Right ventricle myocardium inferior (tissue), 1 donor: ENCODE measurements at regions not wholly inside any gene's neighbourhood (a gene's known extent, or its start where the extent isn't known, plus 50 kb on each side); places are given as distances from the start of the nearest gene placed in this dataset.
"Not testable (repeated sequence)": the region's sequence is repeated elsewhere in the genome, so short reads cannot be mapped to it uniquely, and the experiment has no call there.

Experiments
- ATAC-seq: fragments of 200-7000 bp; cut with Tn5 transposase; one replicate; pipeline ENCODE4 v1.9.1; 2020; ENCODE audit warnings: mild to moderate bottlenecking, moderate library complexity
- DNase-seq: peaks from one replicate; pipeline ENCODE4 v3.0.0; 2021; ENCODE audit errors: missing footprints
- intact Hi-C: fragments of 100-400 bp; cut with DNase I; formaldehyde crosslinking; loops from one replicate; pipeline ENCODE4 v1.11.0; 2022
- donor health status: DM: no; HTN: yes; CAD: no; lungs with severe emphysema.

DNA sequence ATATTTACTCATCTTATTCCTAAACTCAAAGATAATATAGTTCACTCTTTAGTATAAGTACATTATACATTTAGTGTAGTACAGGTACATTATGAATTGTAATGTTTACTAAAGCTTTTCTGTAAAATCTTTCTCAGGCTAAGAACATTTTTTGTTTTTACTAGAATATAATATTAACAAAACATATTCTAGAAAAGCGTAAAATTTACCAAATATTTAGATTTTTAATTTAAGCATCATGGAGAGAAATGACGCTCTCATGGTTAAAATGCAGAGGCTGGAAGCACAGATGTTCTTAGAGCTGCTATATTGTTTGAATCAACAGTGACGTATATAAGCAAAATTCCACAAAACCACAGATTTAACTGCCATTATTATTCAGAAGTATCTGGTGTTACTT is 54.7 kb upstream of the NBPF15 start:
- intact Hi-C loops, ATAC-seq, DNase-seq: not testable (repeated sequence)

GRCh38 chr1:144516906-144517305 is 55.4 kb upstream of the NBPF15 start:
- intact Hi-C loops, ATAC-seq, DNase-seq: not testable (repeated sequence)

DNA sequence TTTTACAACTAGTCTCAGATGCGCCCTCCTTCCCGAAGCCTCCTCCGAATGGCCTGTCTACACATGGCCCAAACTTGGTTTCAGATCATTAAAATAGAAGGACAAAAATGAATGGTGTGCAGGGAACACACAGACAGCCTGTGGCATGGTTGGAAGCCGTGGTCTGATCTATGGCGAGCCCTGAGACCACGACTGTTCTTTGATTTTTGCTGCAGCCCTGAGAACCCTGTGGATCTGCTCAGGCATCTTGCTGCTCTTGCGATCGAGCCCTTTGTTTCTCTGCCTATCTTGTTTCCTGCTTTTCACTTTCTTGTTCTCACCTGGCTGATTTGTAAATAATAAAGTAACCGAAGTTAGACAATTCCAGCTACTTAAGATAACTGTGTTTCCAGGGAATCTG is 57.0 kb upstream of the NBPF15 start:
- intact Hi-C loops, DNase-seq, ATAC-seq: not testable (repeated sequence)

- ATAC-seq, DNase-seq, intact Hi-C loops: not testable (repeated sequence)
These were observed 58.2 kb upstream of the NBPF15 start for GRCh38 chr1:144519528-144520189.

DNA sequence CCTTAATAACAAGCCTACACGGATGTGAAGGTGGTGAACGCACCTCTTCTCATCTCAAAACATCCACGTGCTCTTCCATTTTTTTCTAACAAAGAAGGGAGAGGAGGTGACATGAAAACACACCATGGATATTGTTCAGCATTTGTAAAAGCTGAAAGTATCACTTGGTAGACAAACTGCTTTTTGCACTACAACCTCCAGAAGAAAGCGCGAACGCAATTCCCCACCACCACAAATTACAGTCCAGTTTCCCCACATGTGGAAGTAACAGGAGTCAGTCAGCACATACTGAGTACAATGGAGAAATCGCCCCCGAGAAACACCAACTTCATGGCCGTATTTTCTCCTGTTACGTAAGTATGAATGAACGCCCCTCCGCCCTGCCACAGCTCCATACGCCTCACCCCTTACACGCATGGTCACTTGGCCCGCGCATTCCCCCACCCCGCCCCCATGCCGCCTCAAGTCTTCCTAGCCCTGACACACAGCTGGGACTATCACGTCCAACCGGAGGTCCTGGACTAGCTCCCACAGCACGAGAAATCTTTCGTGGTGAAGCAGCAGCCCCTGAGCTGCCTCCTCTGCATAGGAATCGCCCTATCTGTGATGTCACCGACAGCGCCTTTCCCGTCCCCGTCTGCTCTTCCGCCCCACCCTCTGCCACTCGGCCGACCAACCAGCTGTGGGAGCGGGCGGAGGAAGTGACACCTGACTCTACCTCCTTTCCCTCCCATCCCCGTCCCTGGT is 62.4 kb upstream of the NBPF15 start:
- intact Hi-C loops = not testable (repeated sequence)
- ATAC-seq = peak; percentile 65
- DNase-seq = peak; percentile 34

DNA sequence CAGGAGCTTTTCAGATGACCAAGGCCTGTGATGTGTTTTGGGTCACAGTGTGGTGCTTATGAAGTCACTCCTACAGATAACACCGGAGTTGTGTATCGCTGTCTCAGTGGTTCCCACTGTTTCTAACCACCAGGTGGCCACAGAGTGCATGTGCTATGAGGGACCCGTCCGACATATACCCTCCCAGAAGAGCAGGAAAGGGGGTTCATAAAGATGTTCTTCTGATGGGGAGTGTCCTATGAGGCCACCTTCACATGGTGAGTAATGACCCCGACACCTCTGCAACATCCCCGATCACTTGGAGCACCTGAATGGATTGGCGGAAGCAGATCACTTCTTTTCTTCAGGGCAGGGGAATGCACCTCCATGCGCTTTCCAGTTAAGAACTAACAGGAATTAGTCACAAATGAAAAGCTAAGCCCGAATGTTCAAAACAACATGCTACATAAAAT is 60.5 kb upstream of the PPIAL4F start:
- intact Hi-C loops, DNase-seq: not testable (repeated sequence)
- ATAC-seq = peak; percentile 48

DNA sequence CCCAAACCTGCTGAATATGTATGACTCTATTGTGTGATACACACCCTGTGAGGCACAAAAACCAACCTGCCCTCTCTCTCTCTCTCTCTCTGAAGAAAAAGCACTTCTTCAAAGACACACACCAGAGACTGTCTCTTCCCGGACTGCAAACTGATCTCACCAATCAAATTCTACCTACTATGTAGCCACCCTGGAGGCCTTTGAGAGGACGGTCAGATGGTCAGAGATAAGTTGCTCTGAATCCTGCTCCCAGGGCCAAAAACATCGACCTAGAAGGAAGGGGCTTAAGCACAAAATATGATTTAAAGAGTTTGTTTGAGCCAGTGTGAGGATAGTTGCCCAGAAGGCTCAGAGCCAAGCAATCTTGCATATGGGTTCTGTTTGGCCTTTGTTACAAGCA is 59.2 kb upstream of the PPIAL4F start:
- intact Hi-C loops, ATAC-seq, DNase-seq: not testable (repeated sequence)

GRCh38 chr1:144534286-144534685 is 58.4 kb upstream of the PPIAL4F start:
- ATAC-seq, DNase-seq, intact Hi-C loops: not testable (repeated sequence)

DNA sequence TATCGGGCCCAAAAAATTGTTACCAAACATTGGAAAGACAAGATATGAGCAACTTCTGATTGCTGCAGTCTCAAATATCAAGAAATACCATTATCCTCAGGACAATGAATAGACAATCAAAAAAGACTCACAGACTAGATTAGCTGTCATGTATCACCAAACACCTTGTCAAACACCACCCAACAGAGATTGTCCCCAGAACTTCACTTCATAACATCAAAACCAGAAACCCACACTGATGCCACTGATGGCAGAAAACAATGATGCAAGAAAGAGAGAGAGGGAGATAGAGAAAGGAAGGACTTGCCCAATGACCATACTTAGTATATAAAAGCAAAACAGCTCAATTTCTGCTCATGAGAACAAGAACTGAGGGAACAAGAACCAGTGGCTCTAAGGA is 56.0 kb upstream of the PPIAL4F start:
- intact Hi-C loops, ATAC-seq, DNase-seq: not testable (repeated sequence)

- ATAC-seq, intact Hi-C loops, DNase-seq: not testable (repeated sequence)
These were observed 55.5 kb upstream of the PPIAL4F start for GRCh38 chr1:144537234-144537633.

DNA sequence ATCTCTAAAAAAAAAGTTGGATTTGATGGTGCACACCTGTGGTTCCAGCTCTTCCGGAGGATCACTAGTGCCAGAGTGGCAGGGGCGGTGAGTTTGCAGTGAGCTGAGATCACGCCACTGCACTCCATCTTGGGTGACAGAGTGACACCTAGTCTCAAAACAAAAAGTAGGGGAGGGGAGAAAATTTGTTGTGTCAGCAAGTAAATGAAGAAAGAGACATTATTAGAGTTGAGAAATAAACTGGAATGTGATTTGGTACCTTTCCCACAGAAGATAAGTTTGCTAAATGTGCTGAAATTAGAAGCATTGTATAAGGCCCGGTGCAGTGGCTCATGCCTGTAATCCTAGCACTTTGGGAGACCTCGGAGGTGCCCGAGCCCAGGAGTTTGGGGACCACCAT is 54.0 kb upstream of the PPIAL4F start:
- intact Hi-C loops, DNase-seq, ATAC-seq: not testable (repeated sequence)

DNA sequence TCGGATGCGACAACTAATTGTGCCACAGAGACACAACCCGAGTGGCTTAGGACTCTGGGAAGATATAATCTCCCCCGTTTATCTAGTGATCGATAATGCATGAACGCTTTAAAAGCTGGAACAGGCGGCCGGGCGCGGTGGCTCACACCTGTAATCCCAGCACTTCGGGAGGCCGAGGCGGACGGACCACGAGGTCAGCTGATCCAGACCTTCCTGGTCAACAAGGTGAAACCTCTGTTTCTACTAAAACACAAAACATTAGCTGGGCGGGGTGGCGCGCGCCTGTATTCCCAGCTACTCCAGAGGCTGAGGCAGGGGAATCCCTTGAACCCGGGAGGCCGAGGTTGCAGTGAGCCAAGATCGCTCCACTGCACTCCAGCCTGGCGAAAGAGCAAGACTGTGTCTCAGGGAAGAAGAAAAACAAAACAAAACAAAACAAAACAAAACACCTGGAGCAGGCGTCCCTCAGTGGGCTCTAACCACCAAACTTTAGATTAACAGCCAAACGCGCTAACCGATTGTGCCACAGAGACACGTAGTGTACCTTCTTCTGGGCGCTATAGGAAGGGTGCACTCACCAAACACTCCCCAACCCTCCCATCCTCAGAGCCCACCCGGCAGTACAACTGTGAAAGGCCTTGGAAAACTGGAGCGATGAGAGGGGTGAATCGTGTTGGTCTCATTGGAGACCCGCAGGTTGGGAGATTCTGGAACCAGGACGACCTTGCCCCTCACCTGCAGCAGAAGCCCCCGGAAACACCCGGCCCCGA is 53.3 kb upstream of the PPIAL4F start:
- DNase-seq, intact Hi-C loops, ATAC-seq: not testable (repeated sequence)
